ENCODE measurements at regions not wholly inside any gene's neighbourhood (a gene's known extent, or its start where the extent isn't known, plus 50 kb on each side); places are given as distances from the start of the nearest gene placed in this dataset.
"Not testable (repeated sequence)": the region's sequence is repeated elsewhere in the genome, so short reads cannot be mapped to it uniquely, and the experiment has no call there.

GRCh38 chr6:168795611-168796010, 354.6 kb downstream of the SMOC2 start:
- not testable (repeated sequence) for TF ChIP-seq CTCF (IDR thresholded peaks at IDR 0.05); RAD21 (IDR thresholded peaks at IDR 0.05; ENCODE audit: low read length); GATA2 (CRISPR knock-in tag; IDR thresholded peaks at IDR 0.05); SIN3A (IDR thresholded peaks at IDR 0.05; ENCODE audit: borderline replicate concordance, low read depth, low read length); EP300 (IDR thresholded peaks at IDR 0.05; ENCODE audit: borderline replicate concordance in 1 of 2, low read depth in 1 of 2, low read length in 1 of 2); POLR2AphosphoS5 (IDR thresholded peaks at IDR 0.05; ENCODE audit: low read depth, low read length); ELF1 (IDR thresholded peaks at IDR 0.05); YY1 (IDR thresholded peaks at IDR 0.05; ENCODE audit: low read depth); TCF12 (IDR thresholded peaks at IDR 0.05)
